SK-N-SH treated with all-trans-retinoic acid at 6 μM for 48 hours (cell line): ENCODE measurements at regions not wholly inside any gene's neighbourhood (a gene's known extent, or its start where the extent isn't known, plus 50 kb on each side); places are given as distances from the start of the nearest gene placed in this dataset.

ENCODE experiments used
- ATAC-seq: fragments of 200-7000 bp; cut with Tn5 transposase; 3 replicates; pipeline ENCODE4 v1.9.1; 2020; ENCODE audit warnings: mild to moderate bottlenecking, moderate library complexity
- ARNTL ChIP-seq: fragments of 450-650 bp; formaldehyde crosslinking; IDR thresholded peaks from 2 replicates; pipeline ENCODE4 v1.5.0; 2020; ENCODE audit warnings: low read depth, mild to moderate bottlenecking, moderate library complexity, borderline replicate concordance
- BACH2 ChIP-seq: fragments of 250-450 bp; sonication (Bioruptor Pico); IDR thresholded peaks from 2 replicates; pipeline ENCODE4 v1.9.0; 2021; ENCODE audit warnings: mild to moderate bottlenecking, borderline replicate concordance
- CSDC2 ChIP-seq: fragments of 250-450 bp; sonication (Bioruptor Pico); IDR thresholded peaks from 2 replicates; pipeline ENCODE4 v1.5.0; 2020; ENCODE audit warnings: mild to moderate bottlenecking, moderate library complexity
- ESRRG ChIP-seq: fragments of 250-450 bp; sonication (Bioruptor Pico); IDR thresholded peaks from 2 replicates; pipeline ENCODE4 v1.6.1; 2021; ENCODE audit warnings: mild to moderate bottlenecking
- GLIS3 ChIP-seq: fragments of 250-450 bp; sonication (Bioruptor Pico); IDR thresholded peaks from 2 replicates; pipeline ENCODE4 v1.5.0; 2020; ENCODE audit warnings: mild to moderate bottlenecking, moderate library complexity
- ISL1 ChIP-seq: fragments of 250-450 bp; sonication (Bioruptor Pico); IDR thresholded peaks from 2 replicates; pipeline ENCODE4 v2.1.2; 2022; ENCODE audit warnings: mild to moderate bottlenecking, moderate library complexity
- PATZ1 ChIP-seq: fragments of 250-450 bp; sonication (Bioruptor Pico); IDR thresholded peaks from 2 replicates; pipeline ENCODE4 v1.8.0; 2020; ENCODE audit warnings: mild to moderate bottlenecking, moderate library complexity, borderline replicate concordance
- PPARA ChIP-seq: fragments of 250-450 bp; sonication (Bioruptor Pico); IDR thresholded peaks from 2 replicates; pipeline ENCODE4 v1.5.0; 2020; ENCODE audit warnings: mild to moderate bottlenecking, borderline replicate concordance
- RARB ChIP-seq: fragments of 250-450 bp; sonication (Bioruptor Pico); IDR thresholded peaks from 2 replicates; pipeline ENCODE4 v1.8.0; 2021; ENCODE audit warnings: mild to moderate bottlenecking, moderate library complexity
- TCF4 ChIP-seq: fragments of 250-450 bp; sonication (Bioruptor Pico); IDR thresholded peaks from 2 replicates; pipeline ENCODE4 v1.8.0; 2021; ENCODE audit warnings: mild to moderate bottlenecking, moderate library complexity, borderline replicate concordance
- ZC3H10 ChIP-seq: fragments of 250-450 bp; sonication (Bioruptor Pico); IDR thresholded peaks from 2 replicates; pipeline ENCODE4 v1.5.1; 2021; ENCODE audit warnings: mild to moderate bottlenecking, moderate library complexity
- ZFP3 ChIP-seq: fragments of 250-450 bp; sonication (Bioruptor Pico); IDR thresholded peaks from 2 replicates; pipeline ENCODE4 v1.5.0; 2020; ENCODE audit warnings: mild to moderate bottlenecking, moderate library complexity
- ZFP30 ChIP-seq: fragments of 450-650 bp; formaldehyde crosslinking; IDR thresholded peaks from 2 replicates; pipeline ENCODE4 v1.5.0; 2022; ENCODE audit warnings: mild to moderate bottlenecking, moderate library complexity
- ZNF565 ChIP-seq: fragments of 450-650 bp; formaldehyde crosslinking; conservative IDR thresholded peaks from 2 replicates; pipeline ENCODE4 v1.5.0; 2020; ENCODE audit warnings: low read depth, mild to moderate bottlenecking, moderate library complexity
- ZNF70 ChIP-seq: fragments of 450-650 bp; formaldehyde crosslinking; IDR thresholded peaks from 2 replicates; pipeline ENCODE4 v1.5.0; 2020; ENCODE audit warnings: mild to moderate bottlenecking, moderate library complexity
- ZNF8 ChIP-seq: fragments of 450-650 bp; formaldehyde crosslinking; IDR thresholded peaks from 2 replicates; pipeline ENCODE4 v1.5.0; 2020; ENCODE audit warnings: mild to moderate bottlenecking, moderate library complexity
- TF ChIP-seq, protein P1 (sequence below): fragments of 250-450 bp; sonication (Bioruptor Pico); IDR thresholded peaks from 2 replicates; pipeline ENCODE4 v1.5.0; 2020; ENCODE audit warnings: mild to moderate bottlenecking, moderate library complexity
- TF ChIP-seq, protein P2 (sequence below): fragments of 250-450 bp; sonication (Bioruptor Pico); IDR thresholded peaks from 2 replicates; pipeline ENCODE4 v1.5.1; 2020; ENCODE audit warnings: low read depth, mild to moderate bottlenecking, moderate library complexity
- TF ChIP-seq, protein P3 (sequence below): fragments of 250-450 bp; sonication (Bioruptor Pico); IDR thresholded peaks from 2 replicates; pipeline ENCODE4 v1.5.1; 2021; ENCODE audit warnings: mild to moderate bottlenecking, moderate library complexity

- TF ChIP-seq CSDC2 (no peak), ZNF8 (CRISPR knock-in tag) (no peak), GLIS3 (CRISPR knock-in tag) (no peak), ISL1 (CRISPR knock-in tag) (no peak), RARB (CRISPR knock-in tag) (no peak), TCF4 (CRISPR knock-in tag) (no peak), ZC3H10 (no peak)
- TF ChIP-seq, protein P1, sequence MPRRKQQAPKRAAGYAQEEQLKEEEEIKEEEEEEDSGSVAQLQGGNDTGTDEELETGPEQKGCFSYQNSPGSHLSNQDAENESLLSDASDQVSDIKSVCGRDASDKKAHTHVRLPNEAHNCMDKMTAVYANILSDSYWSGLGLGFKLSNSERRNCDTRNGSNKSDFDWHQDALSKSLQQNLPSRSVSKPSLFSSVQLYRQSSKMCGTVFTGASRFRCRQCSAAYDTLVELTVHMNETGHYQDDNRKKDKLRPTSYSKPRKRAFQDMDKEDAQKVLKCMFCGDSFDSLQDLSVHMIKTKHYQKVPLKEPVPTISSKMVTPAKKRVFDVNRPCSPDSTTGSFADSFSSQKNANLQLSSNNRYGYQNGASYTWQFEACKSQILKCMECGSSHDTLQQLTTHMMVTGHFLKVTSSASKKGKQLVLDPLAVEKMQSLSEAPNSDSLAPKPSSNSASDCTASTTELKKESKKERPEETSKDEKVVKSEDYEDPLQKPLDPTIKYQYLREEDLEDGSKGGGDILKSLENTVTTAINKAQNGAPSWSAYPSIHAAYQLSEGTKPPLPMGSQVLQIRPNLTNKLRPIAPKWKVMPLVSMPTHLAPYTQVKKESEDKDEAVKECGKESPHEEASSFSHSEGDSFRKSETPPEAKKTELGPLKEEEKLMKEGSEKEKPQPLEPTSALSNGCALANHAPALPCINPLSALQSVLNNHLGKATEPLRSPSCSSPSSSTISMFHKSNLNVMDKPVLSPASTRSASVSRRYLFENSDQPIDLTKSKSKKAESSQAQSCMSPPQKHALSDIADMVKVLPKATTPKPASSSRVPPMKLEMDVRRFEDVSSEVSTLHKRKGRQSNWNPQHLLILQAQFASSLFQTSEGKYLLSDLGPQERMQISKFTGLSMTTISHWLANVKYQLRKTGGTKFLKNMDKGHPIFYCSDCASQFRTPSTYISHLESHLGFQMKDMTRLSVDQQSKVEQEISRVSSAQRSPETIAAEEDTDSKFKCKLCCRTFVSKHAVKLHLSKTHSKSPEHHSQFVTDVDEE (CRISPR knock-in tag), result no peak
- TF ChIP-seq, protein P2, sequence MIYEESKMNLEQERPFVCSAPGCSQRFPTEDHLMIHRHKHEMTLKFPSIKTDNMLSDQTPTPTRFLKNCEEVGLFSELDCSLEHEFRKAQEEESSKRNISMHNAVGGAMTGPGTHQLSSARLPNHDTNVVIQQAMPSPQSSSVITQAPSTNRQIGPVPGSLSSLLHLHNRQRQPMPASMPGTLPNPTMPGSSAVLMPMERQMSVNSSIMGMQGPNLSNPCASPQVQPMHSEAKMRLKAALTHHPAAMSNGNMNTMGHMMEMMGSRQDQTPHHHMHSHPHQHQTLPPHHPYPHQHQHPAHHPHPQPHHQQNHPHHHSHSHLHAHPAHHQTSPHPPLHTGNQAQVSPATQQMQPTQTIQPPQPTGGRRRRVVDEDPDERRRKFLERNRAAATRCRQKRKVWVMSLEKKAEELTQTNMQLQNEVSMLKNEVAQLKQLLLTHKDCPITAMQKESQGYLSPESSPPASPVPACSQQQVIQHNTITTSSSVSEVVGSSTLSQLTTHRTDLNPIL (CRISPR knock-in tag), result no peak
- ATAC-seq, result no peak
These were observed 387.8 kb upstream of the LARGE1 start for GRCh38 chr22:34308101-34308500.

DNA sequence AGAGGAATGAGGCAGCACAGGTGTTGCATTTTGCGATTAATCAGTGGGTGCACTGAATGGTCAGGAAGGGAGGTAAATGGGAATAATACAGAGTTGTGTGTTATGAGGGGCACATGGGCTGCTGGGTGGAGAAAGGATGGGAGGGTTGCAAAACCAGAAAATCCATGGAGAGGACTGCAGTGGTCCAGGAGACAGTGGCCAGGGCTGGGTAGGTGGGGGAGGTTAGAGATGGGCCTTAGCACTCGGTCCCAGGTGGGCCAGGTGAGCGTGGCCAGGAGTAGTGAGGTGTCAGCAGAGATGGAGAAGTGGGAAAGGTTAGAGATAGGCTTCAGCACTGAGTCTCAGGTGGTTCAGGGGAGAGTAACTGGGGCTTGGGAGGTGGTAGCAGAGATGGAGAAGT, 399.1 kb upstream of the LARGE1 start:
- ATAC-seq, result no peak
- no peak for TF ChIP-seq ESRRG (CRISPR knock-in tag)
- TF ChIP-seq, protein P3, sequence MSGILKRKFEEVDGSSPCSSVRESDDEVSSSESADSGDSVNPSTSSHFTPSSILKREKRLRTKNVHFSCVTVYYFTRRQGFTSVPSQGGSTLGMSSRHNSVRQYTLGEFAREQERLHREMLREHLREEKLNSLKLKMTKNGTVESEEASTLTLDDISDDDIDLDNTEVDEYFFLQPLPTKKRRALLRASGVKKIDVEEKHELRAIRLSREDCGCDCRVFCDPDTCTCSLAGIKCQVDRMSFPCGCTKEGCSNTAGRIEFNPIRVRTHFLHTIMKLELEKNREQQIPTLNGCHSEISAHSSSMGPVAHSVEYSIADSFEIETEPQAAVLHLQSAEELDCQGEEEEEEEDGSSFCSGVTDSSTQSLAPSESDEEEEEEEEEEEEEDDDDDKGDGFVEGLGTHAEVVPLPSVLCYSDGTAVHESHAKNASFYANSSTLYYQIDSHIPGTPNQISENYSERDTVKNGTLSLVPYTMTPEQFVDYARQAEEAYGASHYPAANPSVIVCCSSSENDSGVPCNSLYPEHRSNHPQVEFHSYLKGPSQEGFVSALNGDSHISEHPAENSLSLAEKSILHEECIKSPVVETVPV (CRISPR knock-in tag), result no peak
- no peak for TF ChIP-seq TCF4 (CRISPR knock-in tag)

DNA sequence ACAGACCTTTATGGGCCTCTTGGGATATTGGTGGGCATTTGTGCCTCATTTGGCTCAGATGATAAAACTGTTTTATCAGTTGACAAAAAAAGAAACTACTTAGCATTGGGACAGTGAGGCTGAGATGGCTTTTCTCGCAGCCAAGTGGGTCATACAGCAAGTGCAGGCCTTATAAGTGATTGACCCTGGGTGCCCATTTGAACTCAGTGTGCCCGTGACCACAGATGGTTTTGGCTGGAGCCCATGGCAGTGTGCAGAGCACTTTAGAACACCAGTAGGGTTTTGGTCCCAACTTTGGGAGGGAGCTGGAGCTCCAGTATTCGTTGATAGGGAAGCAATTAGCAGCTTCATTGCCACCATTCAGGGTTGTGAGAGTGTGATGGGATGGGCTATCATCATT, 404.5 kb upstream of the LARGE1 start:
- no peak for TF ChIP-seq CSDC2
- TF ChIP-seq ZNF70 (CRISPR knock-in tag), result no peak
- TF ChIP-seq ZC3H10, result no peak

GRCh38 chr22:34326901-34327300, 406.6 kb upstream of the LARGE1 start:
- no peak for ATAC-seq
- TF ChIP-seq ZC3H10, result no peak
- no peak for TF ChIP-seq ZFP30 (CRISPR knock-in tag)
- TF ChIP-seq, protein P3 (CRISPR knock-in tag), result no peak
- TF ChIP-seq, all 23 proteins: peak for 0

More for the DNA sequence above, 404.5 kb upstream of the LARGE1 start:
- no peak for ATAC-seq

DNA sequence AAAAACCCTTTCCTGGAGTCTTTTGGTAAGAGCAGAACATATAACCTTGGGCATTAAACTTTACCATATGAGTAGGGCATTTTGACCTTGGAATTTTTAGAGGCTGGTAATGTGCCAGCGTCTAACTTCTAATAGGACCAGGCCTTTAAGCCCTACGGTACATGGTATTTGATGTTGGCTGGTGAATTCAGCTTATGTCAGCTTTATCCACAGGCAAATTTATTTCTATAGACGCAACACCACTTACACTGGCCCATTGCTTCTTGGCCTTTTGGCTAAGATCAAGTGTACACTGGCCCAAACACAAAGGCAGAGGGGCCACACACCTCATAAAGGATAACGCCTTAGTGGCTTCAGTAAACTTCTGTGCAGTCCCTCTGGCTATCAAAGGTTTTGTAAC, 410.2 kb upstream of the LARGE1 start:
- ATAC-seq, result no peak
- TF ChIP-seq BACH2 (CRISPR knock-in tag) (no peak), ZC3H10 (no peak), ZNF70 (CRISPR knock-in tag) (no peak), ISL1 (CRISPR knock-in tag) (no peak), GLIS3 (CRISPR knock-in tag) (no peak), ESRRG (CRISPR knock-in tag) (no peak), ZFP3 (no peak), PATZ1 (CRISPR knock-in tag) (no peak), CSDC2 (no peak), RARB (CRISPR knock-in tag) (no peak), ZNF565 (CRISPR knock-in tag) (no peak), ARNTL (no peak), PPARA (CRISPR knock-in tag) (no peak)
- TF ChIP-seq, protein P1 (CRISPR knock-in tag), result no peak
